H1 (cell line): ENCODE measurements at regions not wholly inside any gene's neighbourhood (a gene's known extent, or its start where the extent isn't known, plus 50 kb on each side); places are given as distances from the start of the nearest gene placed in this dataset.

Source experiments
- CBX5 ChIP-seq: fragments of 300-800, 300-1000 bp; sonication (generic); IDR thresholded peaks from 2 replicates; pipeline ENCODE4 v1.7.1; 2016; ENCODE audit warnings: antibody characterized with exemption, low read length, low read depth
- CEBPB ChIP-seq: IDR thresholded peaks from 2 replicates; pipeline ENCODE4 v1.6.1; 2012; ENCODE audit warnings: low read depth, low read length
- EP300 ChIP-seq, 2 experiments: IDR thresholded peaks; 1 replicate in 1 of 2; 2 replicates in 1 of 2; pipeline ENCODE4 v1.6.1; 2011 to 2012; ENCODE audit warnings: low read depth in 2 of 2, low read length in 2 of 2, mild to moderate bottlenecking in 2 of 2, borderline replicate concordance in 1 of 2, inconsistent platforms in 1 of 2, moderate library complexity in 1 of 2
- GABPA ChIP-seq: IDR thresholded peaks from 2 replicates; pipeline ENCODE4 v1.6.1; 2011; ENCODE audit warnings: mild to moderate bottlenecking, low read length, moderate library complexity, borderline replicate concordance; ENCODE audit not compliant: insufficient read depth
- HDAC2 ChIP-seq, 2 experiments: fragments of 300-600 bp in 1 of 2; sonication (generic) in 1 of 2; IDR thresholded peaks; 2 replicates each; pipeline ENCODE4 v1.6.1; 2011 to 2012; ENCODE audit warnings: low read depth in 2 of 2, low read length in 2 of 2, mild to moderate bottlenecking in 2 of 2, moderate library complexity in 2 of 2, borderline replicate concordance in 1 of 2, inconsistent platforms in 1 of 2
- JUN ChIP-seq: IDR thresholded peaks from 2 replicates; pipeline ENCODE4 v1.6.1; 2011; ENCODE audit warnings: low read depth, mild to moderate bottlenecking, improper control_type of control experiment, low read length
- RAD21 ChIP-seq, 2 experiments: IDR thresholded peaks in 1 of 2; conservative IDR thresholded peaks in 1 of 2; 2 replicates each; pipeline ENCODE4 v1.6.1; 2011; ENCODE audit warnings: low read depth in 2 of 2, low read length in 2 of 2, improper control_type of control experiment in 1 of 2, inconsistent platforms in 1 of 2, mild to moderate bottlenecking in 1 of 2, moderate library complexity in 1 of 2
- SIX5 ChIP-seq: IDR thresholded peaks from 2 replicates; pipeline ENCODE4 v1.6.1; 2011; ENCODE audit warnings: mild to moderate bottlenecking, low read depth, low read length
- SUZ12 ChIP-seq: fragments of 200-600 bp; sonication (generic); IDR thresholded peaks from 2 replicates; pipeline ENCODE4 v1.6.1; 2012; ENCODE audit warnings: mild to moderate bottlenecking, inconsistent platforms, low read length, moderate library complexity, mixed read lengths
- TF ChIP-seq, protein P1 (sequence below): IDR thresholded peaks from 2 replicates; pipeline ENCODE4 v1.6.1; 2012; ENCODE audit warnings: low read length, inconsistent platforms

DNA sequence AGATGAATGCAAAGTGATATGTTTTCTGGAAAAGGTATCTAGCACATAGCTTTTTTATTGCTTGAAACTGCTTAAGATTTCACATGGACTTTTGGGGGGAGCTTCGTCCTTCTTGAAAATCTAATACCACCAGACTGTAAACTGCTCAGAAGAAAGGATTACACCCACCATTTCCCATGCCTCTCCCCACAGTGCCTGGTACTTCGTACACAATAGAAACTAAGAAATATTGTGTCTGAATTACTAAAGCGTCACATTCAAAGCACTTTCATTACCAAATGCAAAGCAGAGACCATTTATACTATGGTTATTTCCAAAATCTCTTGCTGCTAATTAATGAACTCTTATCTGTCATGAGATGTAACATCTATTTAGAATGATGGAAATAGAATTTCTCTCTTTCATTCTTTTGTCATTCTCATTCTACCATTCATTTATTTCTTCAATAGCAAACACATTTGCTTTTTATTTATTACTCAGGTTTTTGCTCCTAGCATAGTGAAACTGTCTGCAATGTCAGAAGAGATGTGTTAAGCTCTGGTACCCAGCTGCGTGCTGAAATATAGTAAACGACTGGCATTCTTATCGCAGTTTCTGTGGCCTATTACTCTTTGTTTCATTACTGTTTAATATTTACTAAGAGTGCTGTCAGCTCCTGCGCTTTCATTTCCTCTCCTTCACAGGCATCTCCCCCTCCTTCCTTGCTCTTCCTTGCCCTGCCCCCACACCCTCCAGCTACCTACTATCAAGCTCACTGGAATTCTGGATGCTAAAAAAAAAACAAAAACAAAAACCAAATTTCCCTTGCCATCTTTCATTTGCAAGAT lies 51.4 kb upstream of the RAPGEF2 start (continued):
- no peak for TF ChIP-seq RAD21 (IDR thresholded peaks at IDR 0.05 in 1 of 2, conservative IDR thresholded peaks at IDR 0.05 in 1 of 2; ENCODE audit: low read depth in 2 of 2, low read length in 2 of 2)
- no peak for TF ChIP-seq CBX5
- TF ChIP-seq, protein P1, sequence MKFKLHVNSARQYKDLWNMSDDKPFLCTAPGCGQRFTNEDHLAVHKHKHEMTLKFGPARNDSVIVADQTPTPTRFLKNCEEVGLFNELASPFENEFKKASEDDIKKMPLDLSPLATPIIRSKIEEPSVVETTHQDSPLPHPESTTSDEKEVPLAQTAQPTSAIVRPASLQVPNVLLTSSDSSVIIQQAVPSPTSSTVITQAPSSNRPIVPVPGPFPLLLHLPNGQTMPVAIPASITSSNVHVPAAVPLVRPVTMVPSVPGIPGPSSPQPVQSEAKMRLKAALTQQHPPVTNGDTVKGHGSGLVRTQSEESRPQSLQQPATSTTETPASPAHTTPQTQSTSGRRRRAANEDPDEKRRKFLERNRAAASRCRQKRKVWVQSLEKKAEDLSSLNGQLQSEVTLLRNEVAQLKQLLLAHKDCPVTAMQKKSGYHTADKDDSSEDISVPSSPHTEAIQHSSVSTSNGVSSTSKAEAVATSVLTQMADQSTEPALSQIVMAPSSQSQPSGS = no peak
- no peak for TF ChIP-seq JUN
- no peak for TF ChIP-seq HDAC2 (IDR thresholded peaks at IDR 0.05; ENCODE audit: borderline replicate concordance in 1 of 2, low read depth in 2 of 2, low read length in 2 of 2)
- no peak for TF ChIP-seq GABPA
- TF ChIP-seq SIX5 = no peak
- no peak for TF ChIP-seq SUZ12
- no peak for TF ChIP-seq EP300 (IDR thresholded peaks at IDR 0.05; ENCODE audit: borderline replicate concordance in 1 of 2, low read depth in 2 of 2, low read length in 2 of 2)
- TF ChIP-seq CEBPB = no peak
